Heart left ventricle (tissue), 13 donors: ENCODE measurements at regions not wholly inside any gene's neighbourhood (a gene's known extent, or its start where the extent isn't known, plus 50 kb on each side); places are given as distances from the start of the nearest gene placed in this dataset.

Experiments used
- POLR2A ChIP-seq, 2 donors: fragments of 450-650 bp; IDR thresholded peaks; one replicate each; pipeline ENCODE4 v1.6.1; 2017; ENCODE audit warnings: antibody characterized with exemption in 2 of 2, mild to moderate bottlenecking in 2 of 2, moderate library complexity in 2 of 2
- TF ChIP-seq, protein P1 (sequence below), 12 donors: fragments of 200-600 bp; sonication (generic) in 4 of 12; IDR thresholded peaks; one replicate each; pipeline versions ENCODE4 v1.5.0 to v1.8.0; 2018 to 2022; ENCODE audit warnings: antibody characterized with exemption in 12 of 12, mild to moderate bottlenecking in 5 of 12
- donor health status: ischemic (EF 13 %, LVEDD 7.1; RV severe dilation, severe dysfunction).
- donor health status: DM: no; HTN: yes; CAD: no.
- donor health status: DM: no; HTN: no; CAD: no.
- donor health status: ischemic (EF 25% LVEDD 6.9; RV normal size, moderate dysfunction).
- donor health status: ischemic (EF 25% LVEDD 5.7; RV mildly dilated, moderate dysfunction).
- donor health status: ischemic (EF 35%, LVEDD 5.7; RV mildly dilated, moderate dysfunction).
- donor health status: nonischemic (EF 11% LVEDD 7.7; RV severe dilation, severe dysfunction).
- donor health status: DM: yes; HTN: yes; CAD: no.
- donor health status: PGD.
- donor health status: ischemic (EF 29% LVEDD 5.4; RV normal size, mild dysfunction).
- donor health status: nonischemic (EF 23%, LVEDD 6.1; RV moderate dilation, normal function).

DNA sequence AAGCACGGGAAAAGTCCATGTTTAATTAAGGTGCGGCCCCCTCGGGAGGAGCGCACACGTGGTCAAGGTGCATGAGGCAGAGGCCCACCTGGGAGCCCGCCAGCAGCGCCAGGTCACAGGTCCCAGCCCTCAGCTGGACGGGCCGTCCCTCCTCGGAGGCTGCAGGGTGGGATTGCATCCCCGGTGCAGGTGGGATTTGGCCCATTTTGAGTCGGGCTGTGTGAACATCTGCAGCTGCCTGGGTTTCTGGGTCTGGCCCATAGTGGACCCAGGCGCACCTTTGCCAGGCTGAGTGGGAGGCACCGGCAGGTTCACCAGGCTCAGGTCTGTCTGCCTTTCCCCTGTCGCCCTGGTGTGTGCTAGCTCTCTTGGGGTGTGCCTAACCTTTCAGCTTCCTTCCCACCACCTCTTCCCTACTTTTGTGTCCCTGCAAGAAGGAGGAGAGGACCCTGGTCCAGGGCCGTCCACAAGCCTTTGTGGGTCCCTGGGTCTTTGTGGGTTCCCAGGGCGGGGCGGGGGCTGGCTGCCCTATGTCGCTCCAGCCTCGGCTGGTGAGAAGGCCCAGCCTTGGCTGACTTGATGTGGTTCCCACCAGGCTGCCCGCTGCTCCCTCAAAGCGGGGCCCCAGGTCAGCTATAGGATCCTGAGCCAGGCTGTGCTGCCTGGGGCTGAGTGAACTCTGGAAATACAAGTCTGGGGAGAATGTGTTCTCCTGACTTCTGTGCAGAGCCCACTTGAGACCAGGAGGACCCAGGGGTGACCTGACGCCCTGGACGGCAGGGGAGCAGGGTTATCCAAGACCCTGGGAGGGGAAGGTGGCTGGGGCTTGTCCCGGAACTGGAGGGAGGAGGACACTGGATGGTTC lies 186.7 kb upstream of the SHH start:
- TF ChIP-seq, protein P1, sequence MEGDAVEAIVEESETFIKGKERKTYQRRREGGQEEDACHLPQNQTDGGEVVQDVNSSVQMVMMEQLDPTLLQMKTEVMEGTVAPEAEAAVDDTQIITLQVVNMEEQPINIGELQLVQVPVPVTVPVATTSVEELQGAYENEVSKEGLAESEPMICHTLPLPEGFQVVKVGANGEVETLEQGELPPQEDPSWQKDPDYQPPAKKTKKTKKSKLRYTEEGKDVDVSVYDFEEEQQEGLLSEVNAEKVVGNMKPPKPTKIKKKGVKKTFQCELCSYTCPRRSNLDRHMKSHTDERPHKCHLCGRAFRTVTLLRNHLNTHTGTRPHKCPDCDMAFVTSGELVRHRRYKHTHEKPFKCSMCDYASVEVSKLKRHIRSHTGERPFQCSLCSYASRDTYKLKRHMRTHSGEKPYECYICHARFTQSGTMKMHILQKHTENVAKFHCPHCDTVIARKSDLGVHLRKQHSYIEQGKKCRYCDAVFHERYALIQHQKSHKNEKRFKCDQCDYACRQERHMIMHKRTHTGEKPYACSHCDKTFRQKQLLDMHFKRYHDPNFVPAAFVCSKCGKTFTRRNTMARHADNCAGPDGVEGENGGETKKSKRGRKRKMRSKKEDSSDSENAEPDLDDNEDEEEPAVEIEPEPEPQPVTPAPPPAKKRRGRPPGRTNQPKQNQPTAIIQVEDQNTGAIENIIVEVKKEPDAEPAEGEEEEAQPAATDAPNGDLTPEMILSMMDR (IDR thresholded peaks at IDR 0.05): no peak
- TF ChIP-seq POLR2A (IDR thresholded peaks at IDR 0.05): no peak
